ENCODE measurements at regions not wholly inside any gene's neighbourhood (a gene's known extent, or its start where the extent isn't known, plus 50 kb on each side); places are given as distances from the start of the nearest gene placed in this dataset.

GRCh38 chr6:78484198-78485064 lies 382.9 kb upstream of the IRAK1BP1 start:
- TF ChIP-seq CTCF (conservative IDR thresholded peaks at IDR 0.05; ENCODE audit: low read depth, low read length) (no peak), EZH2 (IDR thresholded peaks at IDR 0.05; ENCODE audit: borderline replicate concordance, low read depth, low read length, poor library complexity, severe bottlenecking) (no peak)
